ENCODE measurements at regions not wholly inside any gene's neighbourhood (a gene's known extent, or its start where the extent isn't known, plus 50 kb on each side); places are given as distances from the start of the nearest gene placed in this dataset.

- TF ChIP-seq CTCF (IDR thresholded peaks at IDR 0.05) (no peak), EP300 (IDR thresholded peaks at IDR 0.05) (no peak), POLR2A (IDR thresholded peaks at IDR 0.05; ENCODE audit: low read depth) (no peak)
Observed at GRCh38 chr2:45269149-45269793, 260.0 kb upstream of the SIX2 start.

Measured in esophagus muscularis mucosa (tissue), 4 donors.